Breast epithelium (tissue), 4 donors: ENCODE measurements at regions not wholly inside any gene's neighbourhood (a gene's known extent, or its start where the extent isn't known, plus 50 kb on each side); places are given as distances from the start of the nearest gene placed in this dataset.

Experiments
- DNase-seq, 2 donors: peaks; one replicate each; pipeline ENCODE4 v3.0.0-alpha.2; 2019; ENCODE audit warnings: low spot score in 2 of 2
- H3K27ac ChIP-seq, 2 donors: fragments of 200-600 bp; sonication (generic) in 1 of 2; one replicate each; pipeline ENCODE4 v1.5.1; 2016 to 2019; ENCODE audit warnings: mild to moderate bottlenecking in 1 of 2
- H3K27me3 ChIP-seq, 2 donors: fragments of 200-600 bp; sonication (generic) in 1 of 2; one replicate each; pipeline versions ENCODE4 v1.5.1 to v1.6.0; 2017 to 2019; ENCODE audit warnings: control low read depth in 1 of 2, mild to moderate bottlenecking in 1 of 2
- H3K36me3 ChIP-seq: fragments of 200-600 bp; one replicate; pipeline ENCODE4 v1.5.1; 2019
- H3K4me1 ChIP-seq, 2 donors: fragments of 200-600 bp; sonication (generic); one replicate each; pipeline ENCODE4 v1.5.1; 2016 to 2019; ENCODE audit warnings: control low read depth in 1 of 2
- H3K4me3 ChIP-seq, 3 donors: fragments of 200-600 bp; sonication (generic); 1 replicate in 2 of 3; 2 replicates in 1 of 3; pipeline ENCODE4 v1.5.1; 2016 to 2019; ENCODE audit warnings: mild to moderate bottlenecking in 3 of 3, moderate library complexity in 2 of 3
- H3K9me3 ChIP-seq, 2 donors: fragments of 200-600 bp; sonication (generic) in 1 of 2; one replicate each; pipeline ENCODE4 v1.5.1; 2016 to 2019; ENCODE audit warnings: control low read depth in 1 of 2
- POLR2A ChIP-seq: fragments of 450-650 bp; IDR thresholded peaks from one replicate; pipeline ENCODE4 v1.6.1; 2016; ENCODE audit warnings: antibody characterized with exemption, mild to moderate bottlenecking, moderate library complexity
- POLR2AphosphoS5 ChIP-seq, 3 donors: sonication (generic); formaldehyde crosslinking; IDR thresholded peaks; one replicate each; pipeline ENCODE4 v1.6.1; 2017; ENCODE audit warnings: antibody characterized with exemption in 3 of 3
- intact Hi-C: fragments of 100-400 bp; cut with DNase I; formaldehyde crosslinking; loops from one replicate; pipeline ENCODE4 v1.15.1; 2023; ENCODE audit warnings: low total_unique reads
- TF ChIP-seq, protein P1 (sequence below), 3 donors: fragments of 450-650 bp; IDR thresholded peaks; one replicate each; pipeline ENCODE4 v1.5.1; 2016 to 2017; ENCODE audit warnings: antibody characterized with exemption in 3 of 3, mild to moderate bottlenecking in 3 of 3, moderate library complexity in 3 of 3

DNA sequence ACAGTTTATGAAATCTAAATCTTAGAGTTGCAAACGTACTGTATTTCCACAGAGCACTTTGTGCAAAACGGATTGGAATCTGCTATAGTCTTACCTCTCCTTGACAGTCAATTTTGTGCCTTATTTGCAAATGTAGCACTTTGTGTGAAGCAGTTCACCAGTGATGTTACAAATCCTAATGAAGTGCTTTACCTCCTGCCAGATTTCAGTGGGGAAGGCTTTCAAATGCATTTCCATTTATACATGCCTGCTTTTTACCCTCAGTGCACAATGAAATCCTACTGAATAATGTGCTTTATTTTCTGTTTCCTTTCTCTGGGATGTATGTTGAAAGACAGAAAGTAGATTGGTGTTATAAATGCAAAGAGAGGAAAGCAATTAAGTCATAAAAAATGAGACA, 2141.6 kb upstream of the C9orf72 start:
- Histone ChIP-seq H3K27me3 (no peaks in the 10 kb centered on the region), H3K4me1 (no peaks in the 10 kb centered on the region), H3K27ac (no peak overlapping the region), H3K4me3 (no peak overlapping the region), H3K36me3 (no peaks in the 10 kb centered on the region), H3K9me3 (no peaks in the 10 kb centered on the region)
- no peak for DNase-seq
- intact Hi-C loops, result loop anchor here (5.0 kb wide), 1 partner anchor 753 kb away; no protein-coding TSS in a partner anchor
- TF ChIP-seq POLR2AphosphoS5 (IDR thresholded peaks at IDR 0.05), result no peak
- no peak for TF ChIP-seq POLR2A
- TF ChIP-seq, protein P1, sequence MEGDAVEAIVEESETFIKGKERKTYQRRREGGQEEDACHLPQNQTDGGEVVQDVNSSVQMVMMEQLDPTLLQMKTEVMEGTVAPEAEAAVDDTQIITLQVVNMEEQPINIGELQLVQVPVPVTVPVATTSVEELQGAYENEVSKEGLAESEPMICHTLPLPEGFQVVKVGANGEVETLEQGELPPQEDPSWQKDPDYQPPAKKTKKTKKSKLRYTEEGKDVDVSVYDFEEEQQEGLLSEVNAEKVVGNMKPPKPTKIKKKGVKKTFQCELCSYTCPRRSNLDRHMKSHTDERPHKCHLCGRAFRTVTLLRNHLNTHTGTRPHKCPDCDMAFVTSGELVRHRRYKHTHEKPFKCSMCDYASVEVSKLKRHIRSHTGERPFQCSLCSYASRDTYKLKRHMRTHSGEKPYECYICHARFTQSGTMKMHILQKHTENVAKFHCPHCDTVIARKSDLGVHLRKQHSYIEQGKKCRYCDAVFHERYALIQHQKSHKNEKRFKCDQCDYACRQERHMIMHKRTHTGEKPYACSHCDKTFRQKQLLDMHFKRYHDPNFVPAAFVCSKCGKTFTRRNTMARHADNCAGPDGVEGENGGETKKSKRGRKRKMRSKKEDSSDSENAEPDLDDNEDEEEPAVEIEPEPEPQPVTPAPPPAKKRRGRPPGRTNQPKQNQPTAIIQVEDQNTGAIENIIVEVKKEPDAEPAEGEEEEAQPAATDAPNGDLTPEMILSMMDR (IDR thresholded peaks at IDR 0.05), result no peak

- Histone ChIP-seq H3K36me3 (no peaks in the 10 kb centered on the region), H3K4me3 (no peak overlapping the region), H3K4me1 (no peaks in the 10 kb centered on the region), H3K27ac (no peak overlapping the region), H3K9me3 (no peaks in the 10 kb centered on the region), H3K27me3 (no peaks in the 10 kb centered on the region)
- no peak for DNase-seq
- TF ChIP-seq, protein P1 (IDR thresholded peaks at IDR 0.05), result no peak
- TF ChIP-seq POLR2A (no peak), POLR2AphosphoS5 (IDR thresholded peaks at IDR 0.05) (no peak)
- intact Hi-C loops, result loop anchor here (5.0 kb wide), 1 partner anchor 755 kb away; no protein-coding TSS in a partner anchor
These were observed 2144.3 kb upstream of the C9orf72 start for GRCh38 chr9:29717631-29718030.

- no peak for DNase-seq
- Histone ChIP-seq H3K27me3 (no peaks in the 10 kb centered on the region), H3K4me3 (no peak overlapping the region), H3K9me3 (no peaks in the 10 kb centered on the region), H3K36me3 (no peaks in the 10 kb centered on the region), H3K4me1 (no peaks in the 10 kb centered on the region), H3K27ac (no peak overlapping the region)
- intact Hi-C loops, result no loop called here
- TF ChIP-seq POLR2AphosphoS5 (IDR thresholded peaks at IDR 0.05) (no peak), POLR2A (no peak)
- TF ChIP-seq, protein P1 (IDR thresholded peaks at IDR 0.05), result no peak
These were observed 2156.9 kb upstream of the C9orf72 start for GRCh38 chr9:29730163-29730562.

DNA sequence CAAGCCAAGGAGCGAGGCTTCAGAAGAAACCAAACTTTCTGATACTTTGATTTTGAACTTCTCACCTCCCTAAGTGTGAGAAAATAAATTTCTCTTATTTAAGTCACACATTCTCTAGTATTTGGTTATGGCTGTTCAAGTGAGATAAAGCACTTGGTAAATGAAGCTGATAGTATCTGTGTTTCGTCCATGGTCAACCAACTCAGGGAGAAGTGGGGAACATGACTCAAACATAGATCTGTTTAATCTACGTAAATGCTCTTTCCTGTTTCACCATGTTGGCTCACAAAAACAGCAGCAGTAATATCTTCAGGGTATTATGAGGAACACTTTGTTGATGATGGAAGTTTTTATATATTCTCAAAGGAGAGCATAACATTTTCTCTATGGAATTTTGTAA, 2167.2 kb upstream of the C9orf72 start:
- no peak for DNase-seq
- TF ChIP-seq POLR2AphosphoS5 (IDR thresholded peaks at IDR 0.05), result no peak
- TF ChIP-seq, protein P1 (IDR thresholded peaks at IDR 0.05), result no peak
- TF ChIP-seq POLR2A, result no peak
- intact Hi-C loops, result no loop called here
- Histone ChIP-seq H3K36me3 (no peaks in the 10 kb centered on the region), H3K4me3 (no peak overlapping the region), H3K27ac (no peak overlapping the region), H3K27me3 (no peaks in the 10 kb centered on the region), H3K4me1 (no peaks in the 10 kb centered on the region), H3K9me3 (no peaks in the 10 kb centered on the region)

DNA sequence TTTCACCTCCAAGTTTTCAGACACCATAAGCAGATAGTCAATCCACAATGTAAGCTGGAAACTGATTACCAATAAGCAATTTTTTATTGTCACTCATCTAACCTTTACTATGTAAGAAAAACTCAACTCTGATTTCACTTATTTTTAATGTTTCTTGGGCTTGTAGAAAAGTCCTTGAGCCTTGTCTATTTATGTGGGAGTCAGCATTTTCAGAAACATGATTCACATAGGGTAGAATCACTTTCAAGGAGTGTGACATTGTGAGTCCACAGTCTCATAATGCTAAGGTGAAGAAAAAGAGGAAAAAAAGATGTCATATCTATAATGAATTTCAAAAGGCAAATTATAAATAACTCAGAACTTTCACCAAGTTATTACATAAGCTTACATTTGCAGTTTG, 2167.9 kb upstream of the C9orf72 start:
- intact Hi-C loops, result no loop called here
- H3K27me3 ChIP-seq, result no peaks in the 10 kb centered on the region
- H3K9me3 ChIP-seq, result no peaks in the 10 kb centered on the region
- H3K36me3 ChIP-seq, result no peaks in the 10 kb centered on the region
- no peak overlapping the region for H3K27ac ChIP-seq
- TF ChIP-seq POLR2A (no peak), POLR2AphosphoS5 (IDR thresholded peaks at IDR 0.05) (no peak)
- TF ChIP-seq, protein P1 (IDR thresholded peaks at IDR 0.05), result no peak
- DNase-seq, result no peak
- no peak overlapping the region for H3K4me3 ChIP-seq
- H3K4me1 ChIP-seq, result no peaks in the 10 kb centered on the region
